GM18861 (cell line): ENCODE measurements at regions not wholly inside any gene's neighbourhood (a gene's known extent, or its start where the extent isn't known, plus 50 kb on each side); places are given as distances from the start of the nearest gene placed in this dataset.
A peak's percentile ranks its signal among the peaks of the same experiment; 100 is the strongest.

Experiments used
- ATAC-seq: cut with Tn5 transposase; IDR thresholded peaks from one replicate; pipeline ENCODE4 v1.9.1; 2021; ENCODE audit not compliant: unreplicated experiment

DNA sequence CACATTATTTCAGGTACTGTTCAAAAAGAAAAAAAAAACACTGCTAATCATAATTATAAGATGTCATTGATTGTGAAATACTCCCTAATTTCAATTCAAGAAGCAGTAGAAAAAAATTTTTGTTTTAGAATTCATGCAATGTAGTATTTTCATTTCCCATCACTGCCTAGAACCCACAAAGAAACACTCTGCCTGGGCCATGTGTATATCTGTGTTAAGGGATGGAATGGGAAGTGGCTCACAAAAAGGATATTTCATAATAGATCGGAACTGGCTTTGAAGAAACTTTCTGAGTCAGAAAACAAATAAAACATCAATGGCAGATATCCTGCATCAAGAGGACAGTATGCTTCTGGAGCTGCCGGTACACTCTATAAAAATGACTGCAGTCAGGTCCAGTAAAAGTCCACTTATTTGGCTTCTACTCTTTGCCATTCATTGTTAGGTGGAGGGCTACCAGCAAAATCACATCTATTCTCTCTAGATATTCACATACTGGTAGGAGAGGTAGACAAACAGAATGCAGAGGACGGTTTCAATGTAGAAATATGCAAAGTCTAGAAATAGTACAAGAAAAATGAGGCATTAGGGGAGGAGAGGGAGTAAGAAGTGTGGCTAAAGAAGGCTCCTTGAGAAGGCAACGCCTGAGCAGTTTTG lies 135.0 kb upstream of the TNFAIP3 start:
- no peak for ATAC-seq

DNA sequence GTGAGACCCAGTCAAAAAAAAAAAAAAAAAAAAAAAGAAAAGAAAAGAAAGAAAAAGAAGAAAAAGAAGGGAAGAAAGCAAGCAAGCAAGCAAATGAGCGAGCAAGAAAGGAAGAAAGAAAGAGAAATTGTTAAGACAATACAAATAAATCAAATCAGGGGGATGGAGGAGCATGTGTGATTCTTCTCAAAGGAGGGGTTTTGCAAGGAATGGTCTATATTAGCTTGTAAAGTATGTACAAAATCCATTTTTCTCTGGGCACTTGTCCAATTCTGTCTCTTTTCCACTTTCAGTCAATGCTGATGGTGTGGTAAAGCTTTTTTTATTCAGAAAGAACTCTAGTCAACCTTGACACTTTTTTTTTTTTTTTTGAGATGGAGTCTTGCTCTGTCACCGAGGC lies 133.7 kb upstream of the TNFAIP3 start:
- ATAC-seq = no peak

DNA sequence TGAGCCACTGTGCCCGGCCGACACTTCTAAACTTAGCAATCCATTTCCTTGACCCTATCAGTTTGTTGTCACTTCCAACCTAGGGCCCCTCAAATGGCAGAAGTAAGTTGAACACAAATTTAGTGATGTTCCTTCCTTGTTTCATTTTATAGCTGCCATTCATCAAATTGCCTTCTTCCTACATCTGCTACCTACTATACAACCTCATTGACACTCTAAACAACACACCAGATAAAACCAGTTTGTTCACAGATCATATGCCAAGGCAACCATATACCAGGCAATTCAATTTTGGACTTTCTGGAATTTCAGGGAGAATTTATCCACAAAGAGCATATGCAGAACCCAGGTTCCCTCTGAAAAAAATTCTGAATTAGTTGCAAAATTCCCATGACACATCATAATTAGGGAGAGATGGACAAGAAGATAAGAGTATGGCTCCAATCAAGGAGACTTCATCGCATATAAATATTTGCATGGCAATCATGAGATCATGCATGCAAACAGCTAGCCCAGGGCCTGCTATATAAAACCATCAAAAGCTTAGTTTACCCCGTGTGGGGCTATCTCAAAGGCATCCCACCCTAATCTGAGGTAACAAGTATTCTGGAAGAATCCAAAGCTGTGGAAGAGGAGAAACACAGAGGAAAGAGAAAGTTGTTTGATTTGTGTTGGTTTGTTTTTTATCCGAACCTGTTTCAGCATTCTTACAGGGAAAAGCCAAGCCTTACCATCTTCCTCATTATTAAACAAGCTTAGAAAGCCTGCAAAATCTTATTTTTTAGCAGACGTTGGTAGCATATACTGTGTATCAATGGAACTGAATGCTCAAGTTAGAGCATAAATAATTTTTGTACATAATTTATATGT lies 132.8 kb upstream of the TNFAIP3 start:
- no peak for ATAC-seq

GRCh38 chr6:137734875-137735182 lies 132.2 kb upstream of the TNFAIP3 start:
- no peak for ATAC-seq

- peak; percentile 71 for ATAC-seq
These were observed 130.8 kb upstream of the TNFAIP3 start for GRCh38 chr6:137736048-137736818.

DNA sequence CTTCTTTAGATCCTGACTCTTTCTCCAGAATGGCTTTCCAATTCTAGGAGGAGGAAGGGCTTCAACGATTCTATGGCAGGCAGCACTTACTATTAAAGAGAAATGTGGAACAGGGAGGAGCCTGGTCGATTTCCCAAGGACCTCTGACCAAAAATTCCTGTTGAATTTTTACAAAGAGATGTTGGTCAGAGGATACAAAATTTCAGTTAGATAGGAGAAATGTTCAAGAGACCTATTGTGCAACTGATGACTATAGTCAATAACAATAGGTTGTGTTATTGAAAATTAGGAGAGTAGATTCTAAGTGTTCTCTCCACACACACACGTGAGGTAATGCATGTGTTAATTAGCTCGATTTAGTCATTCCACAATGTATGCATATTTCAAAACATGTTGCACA lies 130.1 kb upstream of the TNFAIP3 start:
- no peak for ATAC-seq

DNA sequence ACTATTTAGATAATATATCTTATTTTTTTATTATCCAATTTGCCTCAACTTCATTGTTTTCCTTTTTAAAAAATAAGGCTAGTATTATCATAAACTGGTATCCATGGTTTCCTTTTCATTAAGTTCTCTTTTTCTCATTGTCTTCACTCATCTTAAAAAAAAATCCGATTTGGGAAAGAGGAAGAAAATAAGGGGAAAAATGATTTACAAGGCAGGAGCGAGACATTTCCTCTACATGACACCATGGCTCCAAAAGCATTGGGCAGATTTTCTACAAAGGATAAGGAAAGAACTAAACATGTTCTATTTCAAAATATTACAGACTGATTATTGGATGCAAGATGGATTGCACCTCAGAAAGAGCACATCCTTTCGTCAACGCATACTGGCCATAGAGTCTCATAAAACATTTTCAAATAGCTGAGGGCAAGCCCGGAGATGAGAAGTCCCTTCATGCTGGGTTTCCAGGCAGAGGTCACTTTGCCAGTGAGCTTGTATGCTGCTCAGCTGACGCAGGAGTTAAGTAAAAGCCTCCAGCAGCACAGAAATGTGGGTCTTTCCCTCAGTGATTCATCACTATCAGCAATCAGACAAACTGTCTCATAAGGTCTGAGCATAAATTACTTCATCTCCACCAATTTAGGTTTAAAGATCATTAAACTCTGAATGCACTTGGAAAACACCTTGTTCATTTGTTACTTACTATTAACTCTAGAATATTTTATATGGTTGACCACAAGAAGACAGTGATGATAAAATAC lies 129.0 kb upstream of the TNFAIP3 start:
- ATAC-seq = no peak

DNA sequence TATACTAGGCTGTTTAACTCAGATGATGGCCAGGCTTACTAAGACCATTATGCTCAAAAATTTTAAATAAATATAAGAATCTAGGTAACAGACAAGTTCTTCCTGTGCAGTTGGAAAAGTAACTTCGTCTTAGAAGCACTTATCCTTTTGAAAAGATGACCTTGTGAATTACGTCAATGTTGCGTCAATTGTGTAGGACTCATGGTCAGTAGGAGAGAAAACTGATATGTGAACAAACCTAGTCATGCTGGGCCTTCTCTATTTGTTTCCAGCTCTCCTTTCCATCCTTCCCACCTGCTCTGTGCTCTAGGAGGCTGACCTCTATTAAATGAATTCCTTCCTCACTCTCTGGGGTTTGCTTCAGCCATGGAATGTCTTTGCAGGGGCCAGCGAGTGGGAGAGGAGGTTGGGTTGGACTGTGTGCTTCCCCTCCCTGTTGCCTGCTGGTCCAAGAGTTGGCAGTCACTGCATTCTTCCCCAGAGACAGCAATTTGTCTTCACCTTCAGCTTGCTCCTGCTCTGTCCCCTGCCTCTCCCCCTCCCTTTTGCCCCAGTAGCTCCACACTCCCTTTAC lies 128.0 kb upstream of the TNFAIP3 start:
- ATAC-seq = no peak

- ATAC-seq = no peak
These were observed 127.5 kb upstream of the TNFAIP3 start for GRCh38 chr6:137739544-137739943.

- no peak for ATAC-seq
These were observed 126.8 kb upstream of the TNFAIP3 start for GRCh38 chr6:137740091-137740755.

DNA sequence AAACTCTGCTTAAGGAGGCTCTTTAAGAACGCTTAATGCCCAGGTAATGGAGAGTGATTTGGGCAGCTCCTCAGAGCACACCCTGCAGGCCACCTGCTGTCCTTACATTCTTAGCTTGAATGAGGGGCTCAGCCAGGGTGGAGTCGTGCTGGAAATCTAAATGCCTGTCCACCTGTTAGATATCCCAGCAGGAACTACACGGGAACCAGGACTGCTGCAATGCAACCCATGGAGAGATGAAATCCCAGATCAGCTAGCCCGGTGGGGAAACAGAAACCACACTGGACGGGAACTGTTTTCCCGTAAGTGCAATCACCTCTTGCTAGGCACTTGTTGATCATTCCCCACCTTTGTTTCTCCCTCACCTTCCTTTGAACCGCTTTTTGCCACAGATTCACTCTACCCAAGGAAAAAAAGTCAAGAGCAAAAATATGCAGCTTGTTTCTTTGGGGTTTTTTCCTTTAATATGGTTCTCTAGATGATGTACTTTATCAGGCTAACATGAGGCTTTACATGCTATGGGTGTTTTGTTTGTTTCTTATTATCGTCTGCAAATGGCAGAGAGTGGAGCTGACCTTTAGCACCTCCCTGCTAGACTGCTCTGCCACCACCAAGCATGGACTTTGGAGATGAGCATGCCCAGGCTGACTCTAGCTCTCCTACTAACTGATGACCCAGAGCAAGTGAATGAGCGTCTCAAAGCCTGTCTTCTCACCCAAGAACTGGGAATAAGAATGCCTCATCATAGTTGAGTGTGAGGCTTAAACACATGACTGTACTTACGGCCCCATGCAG lies 125.9 kb upstream of the TNFAIP3 start:
- no peak for ATAC-seq

DNA sequence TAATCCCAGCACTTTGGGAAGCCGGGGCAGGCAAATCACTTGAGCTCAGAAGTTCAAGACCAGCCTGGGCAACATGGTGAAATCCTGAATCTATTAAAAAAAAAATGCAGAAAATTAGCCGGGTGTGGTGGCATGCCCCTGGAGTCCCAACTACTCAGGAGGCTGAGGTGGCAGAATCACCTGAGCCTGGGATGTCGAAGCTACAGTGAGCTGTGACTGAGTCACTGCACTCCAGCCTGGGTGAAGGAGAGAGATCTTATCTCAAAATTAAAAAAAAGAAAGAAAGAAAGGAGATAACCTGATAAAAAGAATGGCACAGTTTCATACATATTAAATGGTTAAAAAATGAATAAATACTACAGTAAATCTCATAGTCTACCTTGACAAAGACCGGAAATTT lies 123.6 kb upstream of the TNFAIP3 start:
- no peak for ATAC-seq

- peak; percentile 71 for ATAC-seq
These were observed 122.2 kb upstream of the TNFAIP3 start for GRCh38 chr6:137744877-137745276.

DNA sequence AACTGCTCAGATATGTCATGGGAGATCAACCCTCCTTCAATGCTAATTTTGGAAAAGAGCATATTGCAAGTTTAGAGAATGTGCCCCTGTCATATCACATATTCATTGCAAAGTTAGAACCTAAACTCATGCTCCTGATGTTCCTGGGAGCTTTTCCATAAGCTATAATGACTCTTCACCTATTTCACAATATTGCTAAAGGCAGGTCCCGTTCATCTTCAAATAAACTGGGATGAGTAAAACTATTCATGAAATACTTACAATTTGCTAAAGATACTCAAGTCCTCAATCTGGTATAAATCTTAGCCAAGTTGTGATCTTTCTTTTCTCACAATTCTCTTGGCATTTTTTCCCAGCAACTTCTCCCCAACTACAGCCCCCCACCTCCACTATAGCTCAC lies 121.7 kb upstream of the TNFAIP3 start:
- ATAC-seq = no peak

- ATAC-seq = no peak
These were observed 120.8 kb upstream of the TNFAIP3 start for GRCh38 chr6:137746264-137746663.

GRCh38 chr6:137749696-137750211 lies 117.3 kb upstream of the TNFAIP3 start:
- ATAC-seq = no peak

- ATAC-seq = no peak
These were observed 116.8 kb upstream of the TNFAIP3 start for GRCh38 chr6:137750297-137750696.

DNA sequence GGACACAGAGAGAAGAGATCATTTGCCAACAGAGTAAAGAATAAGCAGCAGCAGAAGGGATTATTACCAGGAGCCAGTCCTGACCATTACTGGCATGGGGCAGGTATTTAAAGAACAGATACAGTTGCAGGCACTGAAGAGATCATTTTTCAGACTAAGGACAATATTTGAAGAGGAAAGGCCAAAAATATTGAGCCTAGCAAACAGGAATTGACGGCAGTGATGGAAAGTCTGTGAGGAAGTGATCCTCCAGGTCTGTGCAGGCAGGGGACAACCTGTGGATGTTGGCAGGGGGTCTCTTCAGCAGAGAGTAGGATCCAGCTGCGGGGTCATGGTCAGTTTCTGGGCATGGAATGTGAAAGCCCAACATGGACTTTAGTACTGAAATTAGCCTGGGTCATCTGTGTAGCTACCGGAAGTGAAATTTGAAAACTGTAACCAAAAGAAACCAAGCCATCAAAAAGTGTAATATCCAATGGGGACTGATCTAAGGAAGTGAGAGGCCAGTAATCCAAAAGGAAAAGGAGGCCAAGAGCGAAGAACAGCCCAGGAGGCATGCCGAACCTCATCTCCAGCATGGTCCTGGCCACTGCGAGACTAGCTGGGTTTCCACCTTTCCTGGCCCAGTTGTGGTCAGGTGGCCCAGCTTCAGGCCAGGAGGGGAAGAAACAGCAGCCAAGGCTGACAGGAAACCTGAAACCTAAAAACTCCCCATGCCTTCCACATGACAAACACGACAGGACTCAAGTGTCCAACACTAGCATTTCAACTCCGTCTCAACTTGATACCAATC lies 115.1 kb upstream of the TNFAIP3 start:
- no peak for ATAC-seq
